ENCODE measurements at regions not wholly inside any gene's neighbourhood (a gene's known extent, or its start where the extent isn't known, plus 50 kb on each side); places are given as distances from the start of the nearest gene placed in this dataset.
"Not testable (repeated sequence)": the region's sequence is repeated elsewhere in the genome, so short reads cannot be mapped to it uniquely, and the experiment has no call there.

DNA sequence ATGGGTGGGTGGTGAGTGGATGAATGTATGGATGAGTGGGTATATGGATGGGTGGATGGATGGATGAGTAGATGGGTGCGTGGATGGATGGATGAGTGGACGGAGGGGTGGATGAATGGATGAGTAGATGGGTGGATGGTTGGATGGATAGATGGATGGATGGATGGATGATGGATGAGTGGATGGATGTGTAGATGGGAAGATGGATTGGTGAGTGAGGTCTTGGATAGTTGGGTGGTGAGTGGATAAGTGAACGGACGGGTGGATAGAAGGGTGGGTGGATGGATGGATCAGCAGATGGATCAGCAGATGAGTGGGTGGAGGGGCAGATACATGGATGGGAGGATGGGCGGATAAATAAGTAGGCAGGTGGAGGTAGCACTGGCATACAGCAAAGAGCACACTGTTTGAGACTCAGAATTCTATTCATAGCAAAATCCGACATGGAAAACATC lies 163.5 kb downstream of the C9orf50 start:
- DNase-seq (ENCODE audit: low spot score), result no peak

- DNase-seq (ENCODE audit: low spot score), result no peak
These were observed 164.2 kb downstream of the C9orf50 start for GRCh38 chr9:129456549-129457324.

GRCh38 chr9:129455151-129455995 lies 165.5 kb downstream of the C9orf50 start:
- no peak for DNase-seq (ENCODE audit: low spot score)

GRCh38 chr9:129454467-129455067 lies 166.3 kb downstream of the C9orf50 start:
- DNase-seq (ENCODE audit: low spot score), result no peak

GRCh38 chr9:129453734-129454133 lies 167.2 kb downstream of the C9orf50 start:
- DNase-seq (ENCODE audit: low spot score), result no peak

DNA sequence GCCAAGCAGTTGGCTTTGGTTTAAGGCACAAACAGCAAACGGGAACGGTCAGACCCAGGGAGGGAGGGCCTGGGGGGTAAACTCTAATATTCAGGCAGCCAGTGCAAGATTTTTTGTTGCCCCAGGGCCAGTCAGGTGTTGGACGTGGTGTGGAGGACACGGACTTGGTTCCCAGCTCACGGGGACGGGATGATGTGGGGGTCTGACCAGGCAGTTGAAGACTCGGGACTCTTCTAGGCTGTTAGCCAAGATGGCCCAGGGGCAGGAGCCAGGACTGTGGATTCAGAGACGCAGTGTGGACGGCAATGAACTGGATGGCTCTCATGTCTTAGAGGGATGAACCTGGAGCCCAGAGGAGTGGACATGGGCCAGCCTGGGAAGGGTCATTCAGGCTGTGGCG lies 169.2 kb downstream of the C9orf50 start:
- DNase-seq (ENCODE audit: low spot score), result no peak

- DNase-seq (ENCODE audit: low spot score), result no peak
These were observed 169.7 kb downstream of the C9orf50 start for GRCh38 chr9:129451089-129451656.

- DNase-seq (ENCODE audit: low spot score), result no peak
These were observed 171.8 kb downstream of the C9orf50 start for GRCh38 chr9:129449066-129449465.

DNA sequence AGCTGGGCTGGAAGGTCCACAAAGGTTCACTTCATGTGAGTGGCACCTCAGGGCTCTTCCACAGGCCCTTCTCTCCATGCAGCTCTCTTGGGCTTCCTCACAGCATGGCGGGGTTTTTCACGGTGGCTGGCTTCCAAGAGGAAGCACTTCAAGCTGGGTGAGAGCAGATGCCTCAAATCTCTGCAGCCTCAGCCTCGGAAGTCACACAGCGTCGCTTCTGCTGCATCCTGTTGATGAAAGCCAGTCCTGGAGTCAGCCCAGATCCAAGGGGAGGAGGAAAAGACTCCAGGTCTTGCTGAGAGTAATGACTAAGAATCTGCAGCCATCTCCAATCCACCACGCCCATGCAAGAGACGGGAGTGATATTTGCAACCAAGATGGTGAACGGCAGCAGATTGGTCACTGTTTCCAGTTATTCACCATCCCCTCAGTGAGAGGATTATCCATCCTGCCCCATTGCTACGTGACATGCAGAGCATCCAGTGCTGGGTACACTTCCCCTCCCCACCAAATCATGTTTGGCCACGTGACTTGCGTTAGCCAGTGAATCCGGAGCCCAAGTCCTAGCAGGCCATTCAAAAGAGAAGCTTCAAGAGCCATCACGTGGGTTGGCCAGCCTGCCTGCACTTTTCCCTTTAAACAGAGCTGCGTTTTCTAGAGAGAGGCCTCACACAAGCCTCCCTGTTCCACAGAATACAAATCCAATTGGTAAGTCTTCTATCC lies 173.9 kb downstream of the C9orf50 start:
- no peak for DNase-seq (ENCODE audit: low spot score)

DNA sequence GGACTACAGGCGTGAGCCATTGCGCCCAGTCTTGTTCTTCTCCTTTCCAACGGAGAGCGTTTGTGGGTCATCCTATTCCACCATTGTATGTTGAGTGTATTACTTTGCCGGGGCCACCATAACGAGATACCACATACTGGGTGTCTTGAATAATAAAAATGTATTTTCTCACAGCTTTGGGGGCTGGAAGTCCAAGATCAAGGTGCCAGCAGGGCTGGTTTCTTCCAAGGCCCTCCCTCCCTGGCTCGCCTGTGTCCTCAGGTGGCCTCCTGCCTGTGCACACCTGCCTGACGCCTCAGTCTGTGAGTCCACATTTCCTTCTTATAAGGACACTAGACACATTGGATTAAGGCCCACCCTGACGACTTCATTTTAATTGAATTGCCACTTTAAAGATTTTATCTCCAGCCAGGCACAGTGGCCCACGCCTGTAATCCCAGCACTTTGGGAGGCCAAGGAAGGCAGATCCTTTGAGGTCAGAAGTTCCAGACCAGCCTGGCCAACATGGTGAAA lies 175.1 kb downstream of the C9orf50 start:
- no peak for DNase-seq (ENCODE audit: low spot score)

DNA sequence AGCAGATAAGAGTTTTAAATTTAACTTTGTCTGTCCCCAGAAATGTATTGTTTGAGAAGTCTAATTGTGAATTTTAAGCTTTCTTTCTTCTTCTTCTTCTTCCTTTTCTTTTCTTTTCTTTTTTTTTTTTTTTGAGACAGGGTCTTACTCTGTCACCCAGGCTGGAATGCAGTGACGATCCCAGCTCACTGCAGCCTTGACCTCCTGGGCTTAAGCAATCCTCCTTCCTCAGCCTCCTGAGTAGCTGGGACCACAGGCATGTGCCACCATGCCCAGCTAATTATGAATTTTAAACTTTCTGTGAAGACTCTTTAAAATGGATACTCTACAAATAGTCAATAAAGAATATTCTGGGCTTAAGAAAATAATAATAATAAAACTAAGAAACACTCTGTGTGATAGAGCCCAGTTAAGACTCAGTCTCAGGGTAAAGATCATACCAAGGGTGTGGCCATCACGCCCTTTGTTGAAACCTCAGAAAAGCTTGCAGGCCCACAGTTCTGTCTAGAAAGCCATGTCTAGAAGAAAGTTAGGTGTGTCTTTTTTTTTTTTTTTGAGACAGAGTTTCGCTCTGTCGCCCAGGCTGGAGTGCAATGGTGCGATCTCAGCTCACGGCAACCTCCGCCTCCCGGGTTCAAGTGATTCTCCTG lies 177.3 kb downstream of the C9orf50 start:
- DNase-seq (ENCODE audit: low spot score), result not testable (repeated sequence)

GRCh38 chr9:129442803-129443511 lies 177.9 kb downstream of the C9orf50 start:
- DNase-seq (ENCODE audit: low spot score), result no peak

DNA sequence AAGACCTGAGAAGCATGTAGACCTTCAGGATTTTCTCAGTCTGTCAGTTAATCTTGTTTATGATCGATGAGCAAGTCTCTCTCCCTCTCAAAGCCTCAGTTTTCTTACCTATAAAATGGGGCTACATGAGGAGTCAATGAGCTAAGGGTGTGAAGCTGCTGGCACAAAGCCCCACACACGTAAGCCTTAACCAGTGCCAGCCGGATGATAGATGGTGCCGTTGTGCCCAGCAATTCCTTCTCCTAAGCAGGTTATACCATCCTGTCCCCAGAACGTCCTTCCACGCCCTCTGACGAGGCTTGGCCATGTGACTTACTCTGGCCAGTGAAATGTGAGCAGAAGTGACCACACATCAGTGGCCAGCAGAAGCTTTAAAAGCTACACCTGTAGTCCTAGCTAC lies 179.0 kb downstream of the C9orf50 start:
- DNase-seq (ENCODE audit: low spot score), result no peak

DNA sequence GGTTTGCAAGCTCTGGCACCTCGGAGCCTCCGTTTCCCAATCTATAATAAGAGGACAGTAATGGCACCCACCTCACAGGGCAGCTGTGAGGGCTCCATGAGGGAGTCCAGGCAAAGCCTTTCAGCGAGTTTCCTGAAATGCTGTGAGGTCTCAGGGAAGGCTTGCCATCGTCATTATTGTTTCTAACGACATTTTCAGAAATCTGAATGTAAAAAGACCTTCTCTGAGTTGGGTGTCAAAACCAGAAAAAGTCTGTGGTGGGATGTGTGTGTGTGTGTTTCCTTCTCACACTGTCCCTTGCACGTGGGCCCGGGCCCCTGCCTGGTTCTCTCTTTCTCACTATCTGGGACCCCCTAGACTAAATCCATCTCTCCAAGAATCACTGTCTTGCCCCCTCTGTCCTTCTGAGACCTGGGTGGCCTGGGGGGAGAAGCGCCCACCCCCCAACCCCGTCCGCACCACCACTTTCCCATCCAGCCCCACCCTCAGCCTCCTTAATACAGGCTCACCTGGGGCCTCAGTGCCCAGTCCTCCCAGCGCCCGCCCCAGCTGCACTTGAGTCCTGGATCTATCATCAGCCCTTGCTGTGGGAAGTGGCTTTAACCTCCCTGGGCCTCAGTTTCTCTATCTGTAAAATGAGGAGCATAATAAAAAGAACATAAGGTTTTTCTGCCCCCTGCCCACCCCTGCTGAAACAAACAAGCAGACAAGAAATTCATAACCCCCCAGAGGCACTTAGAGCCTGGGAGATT lies 180.3 kb downstream of the C9orf50 start:
- no peak for DNase-seq (ENCODE audit: low spot score)

DNA sequence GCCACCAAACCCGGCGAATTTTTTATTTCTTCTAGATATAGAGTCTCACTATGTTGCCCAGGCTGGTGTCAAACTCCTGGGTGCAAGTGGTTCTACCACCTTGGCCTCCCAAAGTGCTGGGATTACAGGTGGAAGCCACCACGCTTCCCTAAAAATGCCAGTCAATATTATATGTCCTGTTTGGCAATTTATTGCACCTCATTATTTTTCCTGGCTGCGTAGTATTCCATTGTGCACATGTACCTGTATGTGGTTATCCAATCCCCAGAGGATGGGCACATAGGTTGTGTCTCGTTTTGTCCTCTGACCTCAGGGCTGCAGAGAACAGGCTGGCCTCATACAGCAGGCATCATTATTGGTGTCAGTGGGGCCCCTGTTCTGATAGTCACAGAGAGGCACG lies 181.7 kb downstream of the C9orf50 start:
- DNase-seq (ENCODE audit: low spot score), result no peak

DNA sequence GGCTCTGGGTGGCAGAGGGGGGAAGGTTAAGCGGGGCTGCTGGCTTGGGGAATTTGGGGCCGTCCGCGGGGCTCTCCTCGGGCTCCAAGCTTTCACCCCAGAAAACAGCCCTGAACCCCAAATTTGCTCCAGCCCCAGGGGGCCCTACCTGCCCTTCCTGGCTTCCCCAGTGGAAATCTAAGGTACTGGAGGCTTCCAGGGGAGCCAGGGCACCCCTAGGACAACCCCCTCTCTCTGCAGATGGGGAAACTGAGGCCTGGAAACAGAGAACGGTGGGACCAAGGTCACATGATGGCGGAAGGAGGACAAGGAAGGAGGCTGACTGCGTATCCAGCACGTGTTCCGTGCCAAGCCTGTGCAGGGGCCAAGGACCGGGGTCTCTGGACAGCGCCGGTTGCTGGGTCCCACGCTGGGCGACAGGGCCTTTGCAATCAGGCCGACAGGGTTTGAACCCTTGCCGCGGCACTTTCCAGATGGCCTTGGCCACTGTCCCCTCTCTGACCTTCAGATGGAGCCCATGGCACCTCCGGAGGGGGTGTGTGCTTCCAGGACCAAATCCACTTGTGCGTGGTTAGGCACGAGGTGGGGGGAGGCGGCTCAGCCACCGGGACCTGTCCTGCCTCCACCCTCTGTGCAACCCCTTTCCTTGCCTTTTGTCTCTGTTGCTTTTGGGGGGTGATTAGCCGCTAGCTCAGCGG lies 183.1 kb downstream of the C9orf50 start:
- DNase-seq (ENCODE audit: low spot score), result no peak

DNA sequence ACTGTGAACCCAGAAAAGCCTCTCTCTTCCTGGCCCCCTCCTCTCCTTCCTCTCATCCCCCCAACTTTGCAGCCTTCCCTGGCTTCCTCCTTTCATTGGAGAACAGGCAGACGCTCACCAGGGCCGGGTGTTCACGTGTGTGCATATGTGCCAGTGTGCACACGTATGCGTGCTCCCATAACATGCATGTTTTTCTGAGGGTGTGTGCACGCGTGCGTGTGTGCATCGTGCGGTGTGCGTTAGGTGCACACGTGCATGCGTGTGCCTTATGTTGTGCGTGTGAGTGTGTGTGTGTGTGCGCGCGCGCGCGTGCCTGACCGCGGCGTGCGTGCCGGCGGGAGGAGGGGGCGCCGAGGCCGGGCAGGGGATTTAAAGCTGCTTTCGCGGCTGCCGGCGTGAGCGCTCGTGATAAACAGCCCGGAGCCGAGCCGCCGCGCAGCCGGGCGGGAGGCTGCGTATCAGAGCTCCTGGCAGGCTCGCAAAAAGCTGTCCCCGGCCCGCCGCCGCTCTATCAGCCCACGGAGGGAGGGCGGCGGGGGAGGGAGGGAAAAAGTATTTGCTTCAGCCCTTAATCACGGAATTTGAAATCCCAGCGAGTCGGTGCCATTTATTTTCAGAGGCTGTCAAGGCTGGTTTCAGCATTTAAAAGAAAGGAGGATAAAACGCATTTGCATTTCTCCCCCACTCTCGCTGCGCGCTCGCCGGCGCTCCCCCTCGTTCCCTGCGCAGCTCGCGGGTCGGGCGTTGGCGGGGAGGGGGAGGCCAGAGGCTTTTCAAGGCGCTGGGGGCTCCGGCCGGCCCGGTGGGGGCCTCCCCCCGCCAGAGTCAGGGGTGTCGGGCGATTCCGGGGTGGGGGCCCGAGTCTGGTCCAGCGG lies 183.9 kb downstream of the C9orf50 start:
- peak; percentile 33 for DNase-seq (ENCODE audit: low spot score)
